Hepatocyte (in vitro differentiated cells): ENCODE measurements at regions not wholly inside any gene's neighbourhood (a gene's known extent, or its start where the extent isn't known, plus 50 kb on each side); places are given as distances from the start of the nearest gene placed in this dataset.

Source experiments
- EZH2 ChIP-seq: fragments of 200-600 bp; sonication (generic); IDR thresholded peaks from 2 replicates; pipeline ENCODE4 v1.6.1; 2016; ENCODE audit warnings: antibody characterized with exemption, mild to moderate bottlenecking, borderline replicate concordance
- EZH2phosphoT487 ChIP-seq: fragments of 200-600 bp; sonication (generic); IDR thresholded peaks from one replicate; pipeline ENCODE4 v1.6.1; 2018; ENCODE audit warnings: antibody characterized with exemption, mild to moderate bottlenecking, low read depth, moderate library complexity; ENCODE audit not compliant: unreplicated experiment, severe bottlenecking
- TF ChIP-seq, protein P1 (sequence below): fragments of 200-600 bp; sonication (generic); IDR thresholded peaks from 2 replicates; pipeline ENCODE4 v1.5.1; 2016; ENCODE audit warnings: antibody characterized with exemption, mild to moderate bottlenecking; ENCODE audit not compliant: poor library complexity

DNA sequence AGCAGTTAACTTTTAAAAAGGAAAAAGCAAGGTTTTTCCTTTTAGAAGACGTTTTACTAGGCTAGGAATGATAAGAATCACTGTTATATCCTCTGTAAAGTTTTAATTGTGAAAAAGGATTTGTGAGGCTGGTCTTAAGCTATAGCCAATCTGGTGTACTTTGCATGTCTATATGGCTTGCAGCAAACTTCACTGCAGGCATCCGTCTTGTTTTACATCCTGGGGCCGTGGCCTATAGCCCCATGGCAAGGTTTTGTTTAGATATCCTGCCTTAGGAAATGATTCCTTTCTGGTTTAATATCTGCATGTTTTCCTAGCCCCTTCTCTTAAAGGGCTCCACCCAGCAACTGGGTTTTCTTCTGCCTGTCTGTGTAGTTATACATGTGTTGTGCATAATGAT, 272.8 kb downstream of the ICE1 start:
- TF ChIP-seq, protein P1, sequence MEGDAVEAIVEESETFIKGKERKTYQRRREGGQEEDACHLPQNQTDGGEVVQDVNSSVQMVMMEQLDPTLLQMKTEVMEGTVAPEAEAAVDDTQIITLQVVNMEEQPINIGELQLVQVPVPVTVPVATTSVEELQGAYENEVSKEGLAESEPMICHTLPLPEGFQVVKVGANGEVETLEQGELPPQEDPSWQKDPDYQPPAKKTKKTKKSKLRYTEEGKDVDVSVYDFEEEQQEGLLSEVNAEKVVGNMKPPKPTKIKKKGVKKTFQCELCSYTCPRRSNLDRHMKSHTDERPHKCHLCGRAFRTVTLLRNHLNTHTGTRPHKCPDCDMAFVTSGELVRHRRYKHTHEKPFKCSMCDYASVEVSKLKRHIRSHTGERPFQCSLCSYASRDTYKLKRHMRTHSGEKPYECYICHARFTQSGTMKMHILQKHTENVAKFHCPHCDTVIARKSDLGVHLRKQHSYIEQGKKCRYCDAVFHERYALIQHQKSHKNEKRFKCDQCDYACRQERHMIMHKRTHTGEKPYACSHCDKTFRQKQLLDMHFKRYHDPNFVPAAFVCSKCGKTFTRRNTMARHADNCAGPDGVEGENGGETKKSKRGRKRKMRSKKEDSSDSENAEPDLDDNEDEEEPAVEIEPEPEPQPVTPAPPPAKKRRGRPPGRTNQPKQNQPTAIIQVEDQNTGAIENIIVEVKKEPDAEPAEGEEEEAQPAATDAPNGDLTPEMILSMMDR: no peak
- TF ChIP-seq EZH2phosphoT487 (no peak), EZH2 (no peak)
